COLO668 (cell line): ENCODE measurements at regions not wholly inside any gene's neighbourhood (a gene's known extent, or its start where the extent isn't known, plus 50 kb on each side); places are given as distances from the start of the nearest gene placed in this dataset.

ENCODE experiments used
- DNase-seq: peaks from one replicate; lab custom pipeline; 2025; ENCODE audit not compliant: unreplicated experiment; lab: John Stamatoyannopoulos, UW

GRCh38 chr3:94593526-94594150 lies 530.8 kb downstream of the NSUN3 start:
- DNase-seq: no peak

GRCh38 chr3:94596141-94596540 lies 533.3 kb downstream of the NSUN3 start:
- no peak for DNase-seq

GRCh38 chr3:94596887-94597566 lies 534.2 kb downstream of the NSUN3 start:
- no peak for DNase-seq

- DNase-seq: no peak
These were observed 544.9 kb downstream of the NSUN3 start for GRCh38 chr3:94607778-94608177.

- no peak for DNase-seq
These were observed 547.0 kb downstream of the NSUN3 start for GRCh38 chr3:94609908-94610307.

- DNase-seq: no peak
These were observed 548.7 kb downstream of the NSUN3 start for GRCh38 chr3:94611596-94611995.

- no peak for DNase-seq
These were observed 549.8 kb downstream of the NSUN3 start for GRCh38 chr3:94612631-94613030.

GRCh38 chr3:94614192-94614591 lies 551.3 kb downstream of the NSUN3 start:
- DNase-seq: no peak

- no peak for DNase-seq
These were observed 552.6 kb downstream of the NSUN3 start for GRCh38 chr3:94615275-94616065.

GRCh38 chr3:94616833-94617232 lies 554.0 kb downstream of the NSUN3 start:
- no peak for DNase-seq

GRCh38 chr3:94617312-94617711 lies 554.5 kb downstream of the NSUN3 start:
- no peak for DNase-seq

- no peak for DNase-seq
These were observed 556.8 kb downstream of the NSUN3 start for GRCh38 chr3:94619643-94620042.

- DNase-seq: no peak
These were observed 563.7 kb downstream of the NSUN3 start for GRCh38 chr3:94626573-94626972.

- DNase-seq: no peak
These were observed 564.8 kb downstream of the NSUN3 start for GRCh38 chr3:94627689-94628088.

- no peak for DNase-seq
These were observed 580.5 kb downstream of the NSUN3 start for GRCh38 chr3:94643400-94643799.

GRCh38 chr3:94645790-94646189 lies 582.9 kb downstream of the NSUN3 start:
- DNase-seq: no peak

- DNase-seq: no peak
These were observed 584.3 kb downstream of the NSUN3 start for GRCh38 chr3:94647131-94647530.

- DNase-seq: peak; percentile 49
These were observed 585.7 kb downstream of the NSUN3 start for GRCh38 chr3:94648270-94649180.

GRCh38 chr3:94654096-94654495 lies 591.2 kb downstream of the NSUN3 start:
- DNase-seq: no peak

- DNase-seq: no peak
These were observed 603.1 kb downstream of the NSUN3 start for GRCh38 chr3:94665922-94666321.

- no peak for DNase-seq
These were observed 608.2 kb downstream of the NSUN3 start for GRCh38 chr3:94671078-94671477.
